Panc1 (cell line): ENCODE measurements at regions not wholly inside any gene's neighbourhood (a gene's known extent, or its start where the extent isn't known, plus 50 kb on each side); places are given as distances from the start of the nearest gene placed in this dataset.

Experiments used
- ATAC-seq: fragments of 200-7000 bp; cut with Tn5 transposase; 2 replicates; pipeline ENCODE4 v1.9.1; 2020; ENCODE audit warnings: mild to moderate bottlenecking, moderate library complexity
- BruUV-seq: library from RNA; stranded (reverse); fragments of 400-500 nt; replicated peaks from 2 replicates; lab custom pipeline; 2021; lab: Mats Ljungman, UMichigan
- CTCF ChIA-PET: fragments of 300-600 bp; sonication (Branson Sonifier 250); formaldehyde crosslinking; loops from one replicate; lab custom pipeline; 2022; ENCODE audit warnings: antibody characterized with exemption; lab: Charles Lee
- POLR2A ChIA-PET: fragments of 300-600 bp; sonication (Branson Sonifier 250); formaldehyde crosslinking; loops from one replicate; lab custom pipeline; 2022; ENCODE audit warnings: antibody characterized with exemption; lab: Charles Lee
- DNase-seq: peaks from one replicate; pipeline ENCODE4 v3.0.0-alpha.2; 2010; ENCODE audit warnings: low read depth, low spot score
- H3K27ac ChIP-seq: 2 replicates; pipeline ENCODE4 v1.5.1; 2011; ENCODE audit warnings: mild to moderate bottlenecking, low read length, inconsistent platforms
- H3K27me3 ChIP-seq: fragments of 200-500 bp; sonication (Bioruptor generic); 2 replicates; pipeline ENCODE4 v1.6.0; 2014; ENCODE audit warnings: low read length, inconsistent platforms; ENCODE audit not compliant: control insufficient read depth, insufficient read depth
- H3K36me3 ChIP-seq: fragments of 200-500 bp; sonication (Bioruptor generic); 2 replicates; pipeline ENCODE4 v1.5.1; 2014; ENCODE audit warnings: inconsistent platforms, mild to moderate bottlenecking, low read length, moderate library complexity; ENCODE audit not compliant: control insufficient read depth, insufficient read depth
- H3K4me1 ChIP-seq: 2 replicates; pipeline ENCODE4 v1.5.1; 2011; ENCODE audit warnings: inconsistent platforms, mild to moderate bottlenecking, low read length, moderate library complexity; ENCODE audit not compliant: control insufficient read depth, insufficient read depth
- H3K4me3 ChIP-seq, 2 experiments: 2 replicates each; pipeline ENCODE4 v1.5.1; 2011 to 2012; ENCODE audit warnings: low read depth in 2 of 2, low read length in 2 of 2, mild to moderate bottlenecking in 2 of 2, inconsistent platforms in 1 of 2, moderate library complexity in 1 of 2
- H3K9me3 ChIP-seq: fragments of 200-500 bp; sonication (Bioruptor generic); 2 replicates; pipeline ENCODE4 v1.5.1; 2014; ENCODE audit warnings: low read depth, mild to moderate bottlenecking, inconsistent platforms, low read length, moderate library complexity; ENCODE audit not compliant: control insufficient read depth, insufficient read depth
- CTCF ChIP-seq: fragments of 450-650 bp; IDR thresholded peaks from 2 replicates; pipeline ENCODE4 v1.5.1; 2017; ENCODE audit warnings: mild to moderate bottlenecking
- POLR2AphosphoS5 ChIP-seq: IDR thresholded peaks from 2 replicates; pipeline ENCODE4 v1.6.1; 2012; ENCODE audit warnings: mild to moderate bottlenecking, low read depth, low read length, moderate library complexity
- REST ChIP-seq, 2 experiments: IDR thresholded peaks; 2 replicates each; pipeline ENCODE4 v1.6.1; 2011 to 2012; ENCODE audit warnings: low read depth in 2 of 2, control low read depth in 1 of 2, low read length in 1 of 2, mild to moderate bottlenecking in 1 of 2, moderate library complexity in 1 of 2; ENCODE audit not compliant: insufficient read depth in 1 of 2
- SIN3A ChIP-seq: IDR thresholded peaks from 2 replicates; pipeline ENCODE4 v1.6.1; 2012; ENCODE audit warnings: low read depth, mild to moderate bottlenecking, low read length, moderate library complexity, borderline replicate concordance; ENCODE audit not compliant: insufficient read depth
- TCF7L2 ChIP-seq: IDR thresholded peaks from 2 replicates; pipeline ENCODE4 v1.6.1; 2011; ENCODE audit warnings: mild to moderate bottlenecking, low read depth, low read length, inconsistent platforms
- in situ Hi-C: cut with HindIII; loops from 2 replicates; pipeline ENCODE4 v1.10.0; 2016; ENCODE audit warnings: low sequenced_read_pairs, low pct_unique_long_range_greater_than_20kb
- intact Hi-C: fragments of 100-400 bp; cut with micrococcal nuclease; formaldehyde crosslinking; loops from one replicate; pipeline ENCODE4 v1.10.0; 2022; ENCODE audit not compliant: unreplicated experiment

- H3K27ac ChIP-seq, result no peak overlapping the region
- DNase-seq (no peak), ATAC-seq (no peak)
- no peak overlapping the region for H3K4me3 ChIP-seq
- in situ Hi-C loops, result no loop called here
- H3K4me1 ChIP-seq, result no peaks in the 10 kb centered on the region
- ChIA-PET POLR2A (no interaction called here), CTCF (no interaction called here)
- intact Hi-C loops, result no loop called here
- no peak for TF ChIP-seq CTCF
- no peak for TF ChIP-seq REST (IDR thresholded peaks at IDR 0.05; ENCODE audit: insufficient read depth in 1 of 2, low read depth in 2 of 2, low read length in 1 of 2)
- no peak for TF ChIP-seq SIN3A
- TF ChIP-seq TCF7L2, result no peak
- TF ChIP-seq POLR2AphosphoS5, result no peak
- no peaks in the 10 kb centered on the region for H3K36me3 ChIP-seq
- no peaks in the 10 kb centered on the region for H3K9me3 ChIP-seq
- BruUV-seq, result no TSS peak
- no peaks in the 10 kb centered on the region for H3K27me3 ChIP-seq
These were observed 1443.5 kb downstream of the FAM133A start for GRCh38 chrX:95117556-95117955.

- ChIA-PET POLR2A (no interaction called here), CTCF (no interaction called here)
- Histone ChIP-seq H3K36me3 (no peaks in the 10 kb centered on the region), H3K4me3 (no peak overlapping the region), H3K27ac (no peak overlapping the region), H3K9me3 (no peaks in the 10 kb centered on the region), H3K4me1 (no peaks in the 10 kb centered on the region), H3K27me3 (no peaks in the 10 kb centered on the region)
- in situ Hi-C loops, result no loop called here
- no peak for TF ChIP-seq TCF7L2
- TF ChIP-seq SIN3A, result no peak
- no peak for TF ChIP-seq CTCF
- no peak for TF ChIP-seq REST (IDR thresholded peaks at IDR 0.05; ENCODE audit: insufficient read depth in 1 of 2, low read depth in 2 of 2, low read length in 1 of 2)
- TF ChIP-seq POLR2AphosphoS5, result no peak
- DNase-seq (no peak), ATAC-seq (no peak)
- intact Hi-C loops, result no loop called here
- BruUV-seq, result no TSS peak
These were observed 1472.0 kb downstream of the FAM133A start for GRCh38 chrX:95145848-95146490.
